Gastrocnemius medialis (tissue), 4 donors: ENCODE measurements at regions not wholly inside any gene's neighbourhood (a gene's known extent, or its start where the extent isn't known, plus 50 kb on each side); places are given as distances from the start of the nearest gene placed in this dataset.

ENCODE experiments used
- ATAC-seq, 2 donors: fragments of 150-250 bp; one replicate each; pipeline ENCODE4 v1.9.1; 2016
- DNase-seq, 2 donors: peaks; one replicate each; pipeline ENCODE4 v3.0.0-alpha.2; 2019
- H3K27ac ChIP-seq, 4 donors: fragments of 200-600 bp; sonication (generic); 1 replicate in 1 of 4; 2 replicates in 3 of 4; pipeline ENCODE4 v1.5.1; 2016 to 2018; ENCODE audit warnings: mild to moderate bottlenecking in 2 of 4, moderate library complexity in 1 of 4
- H3K27me3 ChIP-seq, 3 donors: fragments of 200-600 bp; sonication (generic) in 2 of 3; 1 replicate in 1 of 3; 2 replicates in 2 of 3; pipeline versions ENCODE4 v1.5.1 to v1.6.0; 2016 to 2019; ENCODE audit warnings: mild to moderate bottlenecking in 1 of 3, moderate library complexity in 1 of 3
- H3K36me3 ChIP-seq, 2 donors: fragments of 200-600 bp; sonication (generic) in 1 of 2; one replicate each; pipeline ENCODE4 v1.5.1; 2017 to 2018
- H3K4me1 ChIP-seq, 2 donors: fragments of 200-600 bp; sonication (generic) in 1 of 2; one replicate each; pipeline ENCODE4 v1.5.1; 2016 to 2017; ENCODE audit warnings: mild to moderate bottlenecking in 2 of 2
- H3K4me3 ChIP-seq, 4 donors: fragments of 200-600 bp; sonication (generic) in 3 of 4; 1 replicate in 1 of 4; 2 replicates in 3 of 4; pipeline ENCODE4 v1.5.1; 2016 to 2019; ENCODE audit warnings: mild to moderate bottlenecking in 2 of 4
- H3K9me3 ChIP-seq, 3 donors: fragments of 200-600 bp; sonication (generic) in 2 of 3; 1 replicate in 1 of 3; 2 replicates in 2 of 3; pipeline ENCODE4 v1.5.1; 2016 to 2019
- CTCF ChIP-seq, 5 experiments: fragments of 450-650 bp in 3 of 5; fragments of 200-600 bp in 2 of 5; sonication (generic) in 2 of 5; IDR thresholded peaks in 4 of 5; conservative IDR thresholded peaks in 1 of 5; 1 replicate in 4 of 5; 2 replicates in 1 of 5; pipeline ENCODE4 v1.5.1; 2016 to 2019; ENCODE audit warnings: antibody characterized with exemption in 5 of 5, mild to moderate bottlenecking in 3 of 5, moderate library complexity in 3 of 5
- POLR2A ChIP-seq, 2 donors: fragments of 450-650 bp; IDR thresholded peaks; one replicate each; pipeline ENCODE4 v1.6.1; 2017; ENCODE audit warnings: antibody characterized with exemption in 2 of 2, mild to moderate bottlenecking in 2 of 2, moderate library complexity in 2 of 2
- in situ Hi-C, 4 donors: fragments of 200-750 bp; cut with MboI; loops; one replicate each; pipeline versions ENCODE4 v1.15.0 to v1.8.0; 2017; ENCODE audit warnings: low sequenced_read_pairs in 4 of 4
- intact Hi-C: fragments of 100-400 bp; cut with DNase I; formaldehyde crosslinking; loops from one replicate; pipeline ENCODE4 v1.15.1; 2023; ENCODE audit warnings: low total_unique reads

GRCh38 chr22:48589901-48590300 is 1237.8 kb downstream of the BRD1 start:
- Histone ChIP-seq H3K4me1 (no peaks in the 10 kb centered on the region), H3K27me3 (peaks cover 0 to 9% (median 5%) of the 10 kb centered on the region in 3 donors), H3K36me3 (no peaks in the 10 kb centered on the region), H3K9me3 (no peaks in the 10 kb centered on the region), H3K4me3 (no peak overlapping the region), H3K27ac (no peak overlapping the region)
- DNase-seq = no peak
- in situ Hi-C loops (no loop called here), intact Hi-C loops (no loop called here)
- ATAC-seq = no peak
- TF ChIP-seq CTCF (IDR thresholded peaks at IDR 0.05 in 4 of 5, conservative IDR thresholded peaks at IDR 0.05 in 1 of 5) = no peak
- no peak for TF ChIP-seq POLR2A (IDR thresholded peaks at IDR 0.05)

GRCh38 chr22:48588878-48589450 is 1238.7 kb downstream of the BRD1 start:
- Histone ChIP-seq H3K9me3 (no peaks in the 10 kb centered on the region), H3K4me3 (no peak overlapping the region), H3K27ac (no peak overlapping the region), H3K27me3 (peaks cover 0 to 17% (median 5%) of the 10 kb centered on the region in 3 donors), H3K36me3 (no peaks in the 10 kb centered on the region), H3K4me1 (no peaks in the 10 kb centered on the region)
- intact Hi-C loops = no loop called here
- in situ Hi-C loops = no loop called here
- no peak for TF ChIP-seq CTCF (IDR thresholded peaks at IDR 0.05 in 4 of 5, conservative IDR thresholded peaks at IDR 0.05 in 1 of 5)
- no peak for ATAC-seq
- DNase-seq = no peak

GRCh38 chr22:48588151-48588877 is 1239.4 kb downstream of the BRD1 start:
- ATAC-seq = no peak
- in situ Hi-C loops = no loop called here
- no peak overlapping the region for H3K4me3 ChIP-seq
- no peak overlapping the region for H3K27ac ChIP-seq
- no peaks in the 10 kb centered on the region for H3K9me3 ChIP-seq
- H3K36me3 ChIP-seq = no peaks in the 10 kb centered on the region
- H3K4me1 ChIP-seq = no peaks in the 10 kb centered on the region
- DNase-seq = no peak
- peaks cover 0 to 21% (median 5%) of the 10 kb centered on the region in 3 donors for H3K27me3 ChIP-seq
- TF ChIP-seq POLR2A (IDR thresholded peaks at IDR 0.05) = no peak
- no peak for TF ChIP-seq CTCF (IDR thresholded peaks at IDR 0.05 in 4 of 5, conservative IDR thresholded peaks at IDR 0.05 in 1 of 5)
- intact Hi-C loops = no loop called here

- intact Hi-C loops (no loop called here), in situ Hi-C loops (no loop called here)
- no peak for TF ChIP-seq CTCF (IDR thresholded peaks at IDR 0.05 in 4 of 5, conservative IDR thresholded peaks at IDR 0.05 in 1 of 5)
- no peak for TF ChIP-seq POLR2A (IDR thresholded peaks at IDR 0.05)
- no peak overlapping the region for H3K4me3 ChIP-seq
- H3K36me3 ChIP-seq = no peaks in the 10 kb centered on the region
- H3K4me1 ChIP-seq = no peaks in the 10 kb centered on the region
- peaks cover 0 to 21% (median 5%) of the 10 kb centered on the region in 3 donors for H3K27me3 ChIP-seq
- ATAC-seq (no peak), DNase-seq (no peak)
- H3K27ac ChIP-seq = no peak overlapping the region
- H3K9me3 ChIP-seq = no peaks in the 10 kb centered on the region
These were observed 1240.3 kb downstream of the BRD1 start for GRCh38 chr22:48587236-48587865.
